SJSA1 (cell line): ENCODE measurements at regions not wholly inside any gene's neighbourhood (a gene's known extent, or its start where the extent isn't known, plus 50 kb on each side); places are given as distances from the start of the nearest gene placed in this dataset.

Source experiments
- DNase-seq, 2 experiments: peaks; one replicate each; pipeline ENCODE4 v3.0.0-alpha.2; 2015 to 2020; ENCODE audit warnings: low spot score in 2 of 2, low read depth in 1 of 2
- H3K27ac ChIP-seq: fragments of 250-450 bp; sonication (Bioruptor Pico); 2 replicates; pipeline ENCODE4 v1.5.1; 2020; ENCODE audit warnings: mild to moderate bottlenecking, moderate library complexity
- H3K27me3 ChIP-seq: fragments of 250-450 bp; sonication (Bioruptor Pico); replicated peaks from 2 replicates; pipeline ENCODE4 v1.5.1; 2020; ENCODE audit warnings: mild to moderate bottlenecking, moderate library complexity
- H3K36me3 ChIP-seq: fragments of 250-450 bp; sonication (Bioruptor Pico); 2 replicates; pipeline ENCODE4 v1.5.1; 2020; ENCODE audit warnings: mild to moderate bottlenecking
- H3K4me1 ChIP-seq: fragments of 250-450 bp; sonication (Bioruptor Pico); replicated peaks from 2 replicates; pipeline ENCODE4 v1.6.1; 2021; ENCODE audit warnings: mild to moderate bottlenecking
- H3K4me3 ChIP-seq: fragments of 250-450 bp; sonication (Bioruptor Pico); 2 replicates; pipeline ENCODE4 v1.5.1; 2020; ENCODE audit warnings: mild to moderate bottlenecking
- H3K9me3 ChIP-seq: fragments of 250-450 bp; sonication (Bioruptor Pico); replicated peaks from 2 replicates; pipeline ENCODE4 v1.5.1; 2020; ENCODE audit warnings: mild to moderate bottlenecking

DNA sequence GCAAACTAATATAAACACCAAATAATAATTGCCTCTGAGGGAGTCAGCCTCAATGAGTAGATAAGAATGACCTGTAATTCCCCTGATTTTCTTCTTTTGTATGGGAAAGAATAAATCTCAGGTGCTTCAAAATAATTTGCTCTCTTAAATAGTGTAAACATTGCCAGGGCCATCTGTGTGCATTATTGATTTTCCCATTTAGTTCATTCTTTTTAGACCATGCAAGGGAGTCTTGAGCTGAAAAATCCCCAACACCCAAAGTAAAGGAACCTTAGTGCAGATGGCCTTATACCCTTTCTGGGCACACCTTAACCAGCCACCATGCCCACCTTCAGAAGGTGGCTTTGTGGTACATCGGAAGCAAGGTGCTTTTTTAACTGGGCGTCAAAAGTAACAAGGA, 267.2 kb downstream of the TMEM114 start:
- Histone ChIP-seq H3K36me3 (no peaks in the 10 kb centered on the region), H3K4me1 (no peaks in the 10 kb centered on the region), H3K27me3 (no peaks in the 10 kb centered on the region), H3K4me3 (no peak overlapping the region), H3K27ac (no peak overlapping the region), H3K9me3 (no peaks in the 10 kb centered on the region)
- DNase-seq: no peak

DNA sequence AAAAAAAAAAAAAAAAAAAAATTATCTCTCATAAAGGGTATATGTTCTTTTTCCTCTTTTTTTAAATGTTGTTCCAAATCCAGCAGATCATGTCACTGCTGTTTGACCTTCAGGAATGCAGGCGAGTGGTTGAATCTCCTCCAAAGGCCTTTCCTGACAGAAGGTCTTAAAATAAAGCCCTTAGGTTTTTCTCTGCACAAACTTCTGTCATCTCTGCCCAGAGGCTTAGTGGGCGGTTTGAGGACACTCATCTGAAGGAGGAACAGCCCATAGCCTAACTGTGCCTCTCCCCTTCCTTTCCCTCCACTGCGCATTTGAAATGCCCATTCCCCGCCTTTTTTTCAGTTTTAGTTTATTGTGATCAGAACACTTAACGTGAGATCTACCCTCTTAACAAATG, 270.2 kb downstream of the TMEM114 start:
- H3K4me3 ChIP-seq: no peak overlapping the region
- no peak for DNase-seq
- no peaks in the 10 kb centered on the region for H3K27me3 ChIP-seq
- H3K27ac ChIP-seq: no peak overlapping the region
- H3K36me3 ChIP-seq: no peaks in the 10 kb centered on the region
- H3K9me3 ChIP-seq: no peaks in the 10 kb centered on the region
- H3K4me1 ChIP-seq: no peaks in the 10 kb centered on the region

DNA sequence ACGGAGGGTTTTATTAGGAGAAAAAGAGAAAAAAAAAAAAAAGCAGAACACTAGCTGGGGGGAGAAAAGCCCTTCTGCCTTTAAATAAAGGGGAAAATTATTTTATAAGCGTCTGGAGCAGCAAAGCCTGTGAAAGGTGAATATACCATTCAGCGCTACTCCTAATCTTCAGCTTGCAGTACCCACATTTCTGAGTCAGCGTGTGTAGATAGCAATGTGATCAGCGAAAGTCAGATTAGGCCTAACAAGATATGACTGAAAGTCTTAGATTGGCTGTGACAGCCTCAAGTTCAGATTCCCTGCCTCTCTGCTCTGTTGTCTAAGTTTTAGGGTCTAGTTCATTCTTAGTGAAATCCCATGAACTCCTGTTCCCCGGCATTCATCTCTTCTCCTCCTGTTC, 279.5 kb downstream of the TMEM114 start:
- no peaks in the 10 kb centered on the region for H3K4me1 ChIP-seq
- no peak overlapping the region for H3K4me3 ChIP-seq
- no peaks in the 10 kb centered on the region for H3K9me3 ChIP-seq
- no peak overlapping the region for H3K27ac ChIP-seq
- H3K27me3 ChIP-seq: no peaks in the 10 kb centered on the region
- H3K36me3 ChIP-seq: no peaks in the 10 kb centered on the region
- DNase-seq: no peak

DNA sequence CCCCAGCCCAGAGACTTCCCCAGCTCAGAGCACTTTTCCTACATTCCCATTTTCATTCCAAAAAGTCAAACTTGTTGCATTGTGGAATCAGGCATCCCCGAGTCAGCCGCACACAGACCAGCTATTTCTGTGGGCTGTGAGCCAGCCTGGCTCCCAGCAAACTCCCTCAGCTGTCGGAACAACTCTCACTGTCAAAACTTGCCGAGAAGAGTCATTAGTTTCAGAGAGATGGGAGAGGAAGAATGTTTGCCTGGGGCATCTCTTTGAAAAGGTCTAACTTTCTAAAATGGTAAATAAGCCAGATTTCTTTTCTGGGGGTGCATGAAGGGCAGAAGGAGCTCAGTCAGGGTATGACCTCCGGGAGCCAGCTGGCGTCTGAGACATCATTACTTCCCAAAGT, 280.0 kb downstream of the TMEM114 start:
- H3K4me1 ChIP-seq: no peaks in the 10 kb centered on the region
- H3K4me3 ChIP-seq: no peak overlapping the region
- H3K27me3 ChIP-seq: no peaks in the 10 kb centered on the region
- H3K27ac ChIP-seq: no peak overlapping the region
- DNase-seq: no peak
- H3K36me3 ChIP-seq: no peaks in the 10 kb centered on the region
- no peaks in the 10 kb centered on the region for H3K9me3 ChIP-seq

DNA sequence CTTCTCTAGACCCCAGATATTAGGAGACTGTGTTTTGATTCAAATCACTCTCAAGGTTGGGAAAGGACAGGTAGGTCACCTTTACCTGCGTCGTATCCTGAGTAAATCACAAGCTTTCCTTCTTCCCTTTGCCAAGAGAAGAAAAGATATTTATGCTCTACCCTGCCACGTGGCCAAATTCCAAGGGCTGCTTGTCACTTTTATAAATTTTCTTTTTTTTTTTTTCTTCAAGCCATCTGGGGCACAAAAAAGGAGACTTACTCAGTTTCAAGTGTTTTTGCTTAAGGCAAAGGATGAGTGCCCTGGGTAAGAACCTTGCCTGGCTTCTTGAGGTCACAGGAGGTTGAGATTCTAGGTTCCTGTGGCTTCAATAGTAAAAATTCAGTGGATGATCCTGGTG, 285.1 kb downstream of the TMEM114 start:
- no peaks in the 10 kb centered on the region for H3K9me3 ChIP-seq
- no peak overlapping the region for H3K27ac ChIP-seq
- H3K4me1 ChIP-seq: no peaks in the 10 kb centered on the region
- DNase-seq: no peak
- no peaks in the 10 kb centered on the region for H3K36me3 ChIP-seq
- no peaks in the 10 kb centered on the region for H3K27me3 ChIP-seq
- H3K4me3 ChIP-seq: no peak overlapping the region

DNA sequence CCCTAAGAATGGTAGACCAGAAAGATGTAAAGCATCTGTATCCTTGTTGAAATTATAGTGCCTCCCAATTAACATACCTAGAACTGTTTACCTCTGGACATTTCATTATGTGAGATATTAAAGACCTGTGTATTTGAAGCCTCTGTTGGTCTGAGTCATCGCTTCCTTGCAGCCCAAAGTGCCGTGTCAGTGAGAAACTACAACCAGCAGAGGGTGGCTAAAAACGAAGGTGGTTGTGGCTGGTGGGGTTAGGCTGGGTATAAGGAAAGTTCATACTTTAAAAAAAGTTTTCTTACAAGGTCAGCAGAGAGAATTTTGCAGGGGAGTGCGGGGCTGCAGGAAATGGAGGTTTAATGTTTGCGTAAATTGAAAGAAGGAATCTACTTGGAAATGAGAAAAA, 290.7 kb downstream of the TMEM114 start:
- H3K9me3 ChIP-seq: no peaks in the 10 kb centered on the region
- no peaks in the 10 kb centered on the region for H3K4me1 ChIP-seq
- no peak for DNase-seq
- no peaks in the 10 kb centered on the region for H3K36me3 ChIP-seq
- no peaks in the 10 kb centered on the region for H3K27me3 ChIP-seq
- no peak overlapping the region for H3K4me3 ChIP-seq
- no peak overlapping the region for H3K27ac ChIP-seq

DNA sequence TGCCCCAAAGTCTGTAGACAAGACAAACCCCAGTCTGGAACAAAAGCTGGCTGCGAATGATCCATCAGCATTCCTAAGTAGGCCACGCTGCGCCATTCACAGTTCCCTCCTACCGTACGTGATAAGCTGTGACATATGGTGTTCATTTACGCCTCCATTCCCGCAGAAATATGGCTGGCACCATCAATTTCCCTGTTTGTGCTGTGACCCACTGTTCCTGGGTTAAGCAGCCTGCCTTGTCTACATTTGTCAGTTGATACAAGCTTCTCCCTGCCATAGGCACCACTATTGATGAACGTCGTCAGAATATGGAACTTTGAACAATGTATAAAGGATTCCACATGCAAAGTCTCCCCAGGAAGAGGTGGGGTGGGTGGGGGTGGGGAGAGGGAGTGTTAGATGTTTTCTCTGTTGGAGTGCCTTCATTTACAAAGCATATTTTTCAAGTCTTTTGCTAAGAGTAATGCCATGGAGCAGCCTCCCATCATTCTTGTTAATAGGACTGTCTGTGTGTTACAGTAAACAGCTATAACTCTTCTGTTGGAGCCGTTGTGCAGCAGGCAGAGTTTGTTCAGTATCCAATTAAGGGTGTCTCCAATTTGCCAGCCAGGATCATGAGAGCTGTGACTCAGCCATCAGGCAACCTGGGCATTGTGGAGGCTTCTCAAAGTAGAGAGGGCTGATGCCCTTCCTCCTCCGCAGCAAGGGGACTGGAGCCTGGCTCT, 294.6 kb downstream of the TMEM114 start:
- no peak overlapping the region for H3K27ac ChIP-seq
- H3K4me1 ChIP-seq: no peaks in the 10 kb centered on the region
- no peak overlapping the region for H3K4me3 ChIP-seq

DNA sequence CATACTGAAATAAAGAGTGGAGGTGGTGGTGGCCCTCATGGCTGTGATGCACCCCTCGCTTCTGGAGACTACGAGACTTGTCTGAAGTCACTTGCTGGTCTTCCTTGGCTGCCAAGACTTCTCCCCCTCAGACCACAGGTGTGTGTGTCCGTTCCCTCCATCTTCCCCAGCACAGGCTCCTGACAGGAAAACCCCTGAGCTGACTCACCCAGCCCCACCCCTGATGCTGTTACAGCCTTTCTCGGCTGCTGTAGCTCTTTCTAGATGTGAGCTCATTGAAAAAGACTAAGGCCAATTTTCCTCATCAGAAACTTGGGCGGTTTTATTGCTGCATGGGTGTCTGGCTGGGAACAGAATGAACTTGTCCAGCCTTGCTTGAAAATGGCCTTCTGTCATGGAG, 296.9 kb downstream of the TMEM114 start:
- Histone ChIP-seq H3K27ac (no peak overlapping the region), H3K4me1 (no peaks in the 10 kb centered on the region), H3K36me3 (no peaks in the 10 kb centered on the region), H3K27me3 (no peaks in the 10 kb centered on the region), H3K4me3 (no peak overlapping the region), H3K9me3 (no peaks in the 10 kb centered on the region)
- no peak for DNase-seq

More for the DNA sequence above, 294.6 kb downstream of the TMEM114 start:
- H3K27me3 ChIP-seq: no peaks in the 10 kb centered on the region
- no peaks in the 10 kb centered on the region for H3K36me3 ChIP-seq
- no peak for DNase-seq
- H3K9me3 ChIP-seq: no peaks in the 10 kb centered on the region

DNA sequence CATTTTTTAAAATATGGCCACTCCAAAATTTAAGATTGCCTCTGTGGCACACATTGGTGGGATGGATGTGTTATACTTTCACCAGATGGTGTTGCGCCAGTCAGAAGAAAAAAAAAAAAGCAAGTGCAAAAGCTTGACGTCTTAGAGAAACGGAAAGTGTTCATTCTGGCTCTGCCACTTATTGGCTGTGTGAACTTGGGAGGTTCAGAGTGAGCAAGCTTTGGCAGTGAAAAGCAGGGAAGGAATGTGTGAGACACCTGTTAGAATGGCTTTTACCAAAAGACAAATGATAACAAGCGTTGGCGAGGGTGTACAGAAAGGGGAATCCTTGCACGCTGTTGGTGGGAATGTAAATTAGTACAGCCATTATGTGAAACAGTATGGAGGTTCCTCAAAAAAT, 298.0 kb downstream of the TMEM114 start:
- Histone ChIP-seq H3K27ac (no peak overlapping the region), H3K4me1 (no peaks in the 10 kb centered on the region), H3K36me3 (no peaks in the 10 kb centered on the region), H3K9me3 (no peaks in the 10 kb centered on the region), H3K4me3 (no peak overlapping the region), H3K27me3 (no peaks in the 10 kb centered on the region)
- DNase-seq: no peak

DNA sequence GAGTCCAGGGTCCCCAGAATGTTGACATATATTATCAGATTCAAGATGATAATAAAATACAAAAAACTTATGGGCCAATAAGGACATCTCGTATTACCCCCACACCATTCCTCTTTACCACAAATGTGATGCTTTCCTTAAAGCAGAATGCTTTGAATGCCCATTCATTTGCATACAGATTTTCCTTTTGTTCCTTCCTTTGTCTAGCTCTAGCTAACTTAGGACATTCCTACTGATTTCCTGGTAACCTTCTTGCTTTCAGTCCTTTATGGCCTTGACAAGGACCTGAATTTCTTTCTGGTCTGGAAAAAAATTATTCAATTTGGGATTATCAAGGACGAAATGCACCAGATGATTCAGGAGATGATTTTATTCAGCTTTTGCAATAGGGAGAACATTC, 304.0 kb downstream of the TMEM114 start:
- H3K9me3 ChIP-seq: no peaks in the 10 kb centered on the region
- no peak overlapping the region for H3K27ac ChIP-seq
- no peak overlapping the region for H3K4me3 ChIP-seq
- DNase-seq: no peak
- H3K4me1 ChIP-seq: no peaks in the 10 kb centered on the region
- no peaks in the 10 kb centered on the region for H3K36me3 ChIP-seq
- H3K27me3 ChIP-seq: no peaks in the 10 kb centered on the region

DNA sequence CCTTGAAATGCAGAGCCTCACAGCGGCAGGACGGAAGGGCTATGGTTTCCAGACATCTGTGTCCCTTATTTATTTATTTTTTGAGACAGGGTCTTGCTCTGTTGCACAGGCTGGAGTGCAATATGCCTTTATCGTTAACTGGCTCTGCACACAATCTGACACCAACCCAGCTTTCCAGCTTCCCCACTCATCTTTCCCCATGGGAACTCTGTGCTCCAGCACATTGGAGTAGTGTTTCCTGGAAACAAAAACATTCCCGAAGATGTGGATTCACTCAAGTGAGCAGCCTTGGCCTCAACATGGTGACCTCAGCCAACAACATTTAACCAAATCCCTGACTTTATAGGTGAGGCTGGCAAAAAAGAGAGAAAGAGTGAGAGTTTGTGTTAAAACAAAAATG, 307.1 kb downstream of the TMEM114 start:
- Histone ChIP-seq H3K4me1 (no peaks in the 10 kb centered on the region), H3K9me3 (no peaks in the 10 kb centered on the region), H3K27me3 (no peaks in the 10 kb centered on the region), H3K36me3 (no peaks in the 10 kb centered on the region), H3K4me3 (no peak overlapping the region), H3K27ac (no peak overlapping the region)
- DNase-seq: no peak

DNA sequence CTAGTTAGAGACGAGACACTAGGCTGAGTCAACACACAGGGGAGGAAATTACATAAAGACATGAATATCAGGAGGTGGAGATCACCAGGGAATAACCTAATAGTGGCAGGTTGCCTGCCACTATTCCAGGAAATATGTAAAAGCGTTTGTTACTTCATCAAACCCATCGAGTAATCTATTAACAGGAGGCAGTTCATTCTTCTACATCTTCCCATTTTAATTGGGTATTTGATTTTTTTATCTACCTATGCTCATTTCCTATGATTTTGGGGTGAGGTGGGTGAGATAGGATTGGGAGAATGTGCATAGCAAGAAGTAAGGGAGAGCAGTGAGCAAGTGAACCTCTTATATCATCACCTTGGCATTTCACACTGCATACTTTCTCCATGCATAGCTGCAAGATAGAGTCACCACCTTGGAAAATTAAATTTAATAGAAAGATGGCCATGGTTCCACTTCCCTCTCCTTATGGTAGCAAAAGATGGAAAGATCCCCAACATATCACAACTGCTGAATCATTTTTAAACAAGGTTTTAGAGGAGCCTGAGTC, 312.2 kb downstream of the TMEM114 start:
- no peaks in the 10 kb centered on the region for H3K9me3 ChIP-seq
- DNase-seq: no peak
- no peak overlapping the region for H3K27ac ChIP-seq
- H3K36me3 ChIP-seq: no peaks in the 10 kb centered on the region
- H3K27me3 ChIP-seq: no peaks in the 10 kb centered on the region
- H3K4me1 ChIP-seq: no peaks in the 10 kb centered on the region
- H3K4me3 ChIP-seq: no peak overlapping the region

DNA sequence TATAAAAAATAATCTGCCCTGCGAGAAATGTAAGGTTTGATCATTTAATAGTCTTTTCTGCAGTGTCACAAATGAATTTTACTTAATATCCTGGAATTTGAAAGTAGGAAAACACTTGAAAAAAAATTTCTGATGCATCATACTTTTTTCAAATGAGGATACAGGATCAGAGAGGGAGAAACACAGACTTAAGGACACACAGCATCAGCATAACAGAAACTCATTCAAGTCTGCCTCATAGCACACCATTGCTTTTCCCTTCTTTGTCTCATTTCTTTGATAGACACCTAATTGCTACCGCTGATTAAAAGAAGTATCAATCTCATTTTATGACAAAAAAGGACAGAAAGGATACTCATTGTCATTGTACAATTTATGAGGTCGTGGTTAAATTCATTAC, 319.0 kb downstream of the TMEM114 start:
- DNase-seq: no peak

DNA sequence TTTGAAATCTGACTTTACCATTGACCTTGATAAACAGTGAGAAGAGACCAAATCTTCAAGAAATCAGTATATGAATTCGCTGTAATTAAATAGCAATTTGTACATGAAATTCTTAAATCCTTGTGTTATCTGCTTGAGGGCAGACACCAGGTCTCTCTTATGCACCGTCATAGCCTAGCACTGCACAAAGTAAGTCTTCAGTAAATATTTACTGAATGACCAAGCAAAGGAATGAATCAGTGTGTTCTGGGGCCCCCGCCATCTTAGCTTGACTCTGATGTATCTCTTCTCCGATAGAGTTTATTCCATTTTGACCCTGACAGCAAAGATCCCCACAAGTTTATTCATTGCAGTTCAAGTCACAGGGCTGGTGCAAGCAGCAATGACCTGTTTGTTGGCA, 328.0 kb downstream of the TMEM114 start:
- no peaks in the 10 kb centered on the region for H3K4me1 ChIP-seq
- H3K27me3 ChIP-seq: no peaks in the 10 kb centered on the region
- no peak overlapping the region for H3K4me3 ChIP-seq
- DNase-seq: no peak
- H3K27ac ChIP-seq: no peak overlapping the region
- no peaks in the 10 kb centered on the region for H3K9me3 ChIP-seq
- no peaks in the 10 kb centered on the region for H3K36me3 ChIP-seq

More for the DNA sequence above, 319.0 kb downstream of the TMEM114 start:
- no peaks in the 10 kb centered on the region for H3K27me3 ChIP-seq
- no peaks in the 10 kb centered on the region for H3K4me1 ChIP-seq
- H3K4me3 ChIP-seq: no peak overlapping the region
- no peaks in the 10 kb centered on the region for H3K36me3 ChIP-seq
- H3K27ac ChIP-seq: no peak overlapping the region
- no peaks in the 10 kb centered on the region for H3K9me3 ChIP-seq

DNA sequence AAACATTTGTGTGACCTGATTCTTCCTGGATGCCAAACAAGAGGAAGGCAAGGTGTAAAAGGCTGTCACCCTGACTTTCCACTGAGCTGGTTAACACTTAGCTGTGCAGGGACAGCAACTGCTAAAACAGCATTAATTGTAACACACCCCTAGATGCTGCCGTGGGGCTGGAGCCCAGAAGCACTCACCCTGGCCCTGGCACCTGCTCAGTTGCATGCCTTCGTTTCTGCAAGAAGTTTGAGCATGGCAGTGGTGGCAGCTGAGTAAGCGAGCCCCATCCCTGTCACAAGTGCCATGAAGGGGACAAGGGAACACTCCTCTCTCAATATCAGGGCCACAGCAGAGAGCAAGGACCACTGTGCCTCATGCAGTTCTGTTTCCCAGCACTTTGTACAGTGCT, 330.2 kb downstream of the TMEM114 start:
- no peaks in the 10 kb centered on the region for H3K36me3 ChIP-seq
- no peak overlapping the region for H3K4me3 ChIP-seq
- no peaks in the 10 kb centered on the region for H3K9me3 ChIP-seq
- no peak overlapping the region for H3K27ac ChIP-seq
- H3K4me1 ChIP-seq: no peaks in the 10 kb centered on the region
- DNase-seq: no peak
- no peaks in the 10 kb centered on the region for H3K27me3 ChIP-seq
